ENCODE measurements at regions not wholly inside any gene's neighbourhood (a gene's known extent, or its start where the extent isn't known, plus 50 kb on each side); places are given as distances from the start of the nearest gene placed in this dataset.

DNA sequence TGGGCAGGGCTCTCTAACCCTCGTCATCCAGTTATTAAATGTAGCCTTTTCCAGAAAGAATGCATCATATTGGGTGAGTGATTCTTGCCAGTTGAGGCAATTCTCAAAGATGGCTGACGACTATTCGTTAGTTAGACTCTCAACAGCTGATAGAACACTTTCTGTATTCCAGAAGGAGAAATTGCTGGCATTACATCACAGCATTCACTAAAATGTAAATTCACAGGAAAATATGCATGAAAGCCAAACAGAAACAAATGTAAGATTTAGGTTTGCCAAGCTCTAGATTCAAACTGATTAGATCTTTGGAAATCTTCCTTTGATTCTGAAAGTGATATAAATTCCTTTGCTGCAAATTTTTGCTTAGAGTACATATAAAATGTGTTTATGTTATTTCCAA, 1501.0 kb downstream of the SI start:
- TF ChIP-seq, protein P1, sequence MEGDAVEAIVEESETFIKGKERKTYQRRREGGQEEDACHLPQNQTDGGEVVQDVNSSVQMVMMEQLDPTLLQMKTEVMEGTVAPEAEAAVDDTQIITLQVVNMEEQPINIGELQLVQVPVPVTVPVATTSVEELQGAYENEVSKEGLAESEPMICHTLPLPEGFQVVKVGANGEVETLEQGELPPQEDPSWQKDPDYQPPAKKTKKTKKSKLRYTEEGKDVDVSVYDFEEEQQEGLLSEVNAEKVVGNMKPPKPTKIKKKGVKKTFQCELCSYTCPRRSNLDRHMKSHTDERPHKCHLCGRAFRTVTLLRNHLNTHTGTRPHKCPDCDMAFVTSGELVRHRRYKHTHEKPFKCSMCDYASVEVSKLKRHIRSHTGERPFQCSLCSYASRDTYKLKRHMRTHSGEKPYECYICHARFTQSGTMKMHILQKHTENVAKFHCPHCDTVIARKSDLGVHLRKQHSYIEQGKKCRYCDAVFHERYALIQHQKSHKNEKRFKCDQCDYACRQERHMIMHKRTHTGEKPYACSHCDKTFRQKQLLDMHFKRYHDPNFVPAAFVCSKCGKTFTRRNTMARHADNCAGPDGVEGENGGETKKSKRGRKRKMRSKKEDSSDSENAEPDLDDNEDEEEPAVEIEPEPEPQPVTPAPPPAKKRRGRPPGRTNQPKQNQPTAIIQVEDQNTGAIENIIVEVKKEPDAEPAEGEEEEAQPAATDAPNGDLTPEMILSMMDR (IDR thresholded peaks at IDR 0.05; ENCODE audit: low read depth, low read length, missing control alignments), result no peak
- DNase-seq (ENCODE audit: low read depth), result no peak
- no peak overlapping the region for H3K4me3 ChIP-seq (ENCODE audit: low read depth, low read length)

DNA sequence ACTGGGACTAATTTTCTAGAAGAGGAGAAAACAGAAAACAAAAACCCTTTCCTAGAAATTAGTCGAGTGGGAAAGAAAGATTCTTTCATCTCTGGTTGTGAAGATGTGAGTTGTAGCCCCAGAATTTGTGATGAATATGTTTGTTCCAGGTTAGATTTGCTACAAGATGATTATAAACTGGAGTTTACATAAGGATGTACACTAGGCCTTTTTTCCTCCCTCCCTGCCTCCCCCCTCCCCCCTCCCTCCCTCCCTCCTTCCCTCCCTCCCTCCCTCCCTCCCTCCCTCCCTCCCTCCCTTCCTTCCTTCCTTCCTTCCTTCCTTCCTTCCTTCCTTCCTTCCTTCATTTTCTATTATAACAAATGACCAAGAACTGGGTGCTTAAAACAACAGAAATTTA, 1502.0 kb downstream of the SI start:
- TF ChIP-seq, protein P1 (IDR thresholded peaks at IDR 0.05; ENCODE audit: low read depth, low read length, missing control alignments), result no peak
- no peak overlapping the region for H3K4me3 ChIP-seq (ENCODE audit: low read depth, low read length)
- DNase-seq (ENCODE audit: low read depth), result no peak

DNA sequence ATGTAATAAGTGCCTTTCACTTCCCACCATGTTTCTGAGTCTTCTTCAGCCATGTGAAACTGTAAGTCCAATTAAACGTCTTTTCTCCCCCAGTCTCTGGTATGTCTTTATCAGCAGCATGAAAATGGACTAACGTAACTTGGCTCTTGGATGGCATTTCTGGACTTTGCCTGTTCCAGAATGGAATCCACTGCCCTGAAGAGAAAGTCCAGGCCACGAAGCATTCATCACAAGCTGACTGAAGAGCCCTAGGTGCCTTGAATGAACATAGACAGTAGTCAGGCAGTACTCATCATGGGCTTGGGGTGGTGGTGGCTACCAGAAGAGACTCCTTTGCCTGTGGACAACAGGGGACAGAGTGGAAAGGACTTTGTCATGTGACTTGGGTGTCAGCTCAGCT, 1505.0 kb downstream of the SI start:
- H3K4me3 ChIP-seq (ENCODE audit: low read depth, low read length), result no peak overlapping the region
- TF ChIP-seq, protein P1 (IDR thresholded peaks at IDR 0.05; ENCODE audit: low read depth, low read length, missing control alignments), result no peak
- DNase-seq (ENCODE audit: low read depth), result no peak

DNA sequence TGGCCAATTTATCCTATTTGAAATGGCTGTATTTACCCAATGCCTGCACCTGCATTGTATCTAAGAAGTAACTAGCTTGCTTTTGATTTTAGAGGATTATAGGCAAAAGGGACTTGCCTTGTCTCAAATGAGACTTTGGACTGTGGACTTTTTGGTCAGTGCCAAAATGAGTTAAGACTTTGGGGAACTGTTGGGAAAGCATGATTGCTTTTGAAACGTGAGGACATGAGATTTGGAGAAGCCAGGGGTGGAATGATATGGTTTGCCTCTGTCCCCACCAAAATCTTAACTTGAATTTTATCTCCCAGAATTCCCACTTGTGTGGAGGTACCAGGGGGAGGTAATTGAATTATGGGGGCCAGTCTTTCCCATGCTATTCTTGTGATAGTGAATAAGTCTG, 1505.4 kb downstream of the SI start:
- TF ChIP-seq, protein P1 (IDR thresholded peaks at IDR 0.05; ENCODE audit: low read depth, low read length, missing control alignments), result no peak
- DNase-seq (ENCODE audit: low read depth), result no peak
- no peak overlapping the region for H3K4me3 ChIP-seq (ENCODE audit: low read depth, low read length)

DNA sequence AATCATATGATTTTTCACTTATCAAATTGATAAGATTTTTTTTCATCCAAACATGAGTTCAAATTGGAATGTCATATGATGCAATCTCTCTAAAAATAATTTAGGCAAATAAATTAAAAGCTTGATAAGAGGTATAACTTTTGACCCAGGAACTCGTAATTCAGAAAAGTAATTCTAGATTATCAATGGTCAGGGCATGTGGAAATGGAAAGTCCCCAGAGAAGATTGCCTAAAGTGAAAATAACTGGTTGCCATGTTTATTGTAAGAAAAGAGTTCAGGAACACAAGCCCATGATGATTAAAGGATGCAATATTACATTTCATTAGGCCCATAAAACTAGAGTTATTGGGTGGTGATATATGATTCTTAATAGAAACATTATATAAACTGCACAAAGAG, 1514.8 kb downstream of the SI start:
- H3K4me3 ChIP-seq (ENCODE audit: low read depth, low read length), result no peak overlapping the region
- TF ChIP-seq, protein P1 (IDR thresholded peaks at IDR 0.05; ENCODE audit: low read depth, low read length, missing control alignments), result no peak
- DNase-seq (ENCODE audit: low read depth), result no peak

DNA sequence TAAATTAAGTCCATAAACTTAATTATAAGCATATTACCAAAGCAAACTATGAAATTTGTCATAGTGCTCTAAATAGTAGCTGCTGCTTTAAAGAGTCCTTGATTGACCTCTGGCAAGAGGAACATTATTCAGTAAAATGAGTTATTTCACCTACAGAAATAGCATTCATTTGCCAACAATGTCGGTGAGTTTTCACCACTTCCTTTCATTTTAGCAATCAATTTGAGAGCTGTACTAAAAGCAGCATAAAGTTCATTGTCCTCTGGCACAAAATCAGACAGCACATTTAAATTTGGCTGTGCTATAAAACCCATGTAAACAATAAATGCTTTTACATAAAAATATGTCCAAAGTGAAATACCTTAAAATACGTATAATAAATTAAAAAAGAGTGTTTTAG, 1515.7 kb downstream of the SI start:
- no peak for DNase-seq (ENCODE audit: low read depth)
- TF ChIP-seq, protein P1 (IDR thresholded peaks at IDR 0.05; ENCODE audit: low read depth, low read length, missing control alignments), result no peak
- H3K4me3 ChIP-seq (ENCODE audit: low read depth, low read length), result no peak overlapping the region

DNA sequence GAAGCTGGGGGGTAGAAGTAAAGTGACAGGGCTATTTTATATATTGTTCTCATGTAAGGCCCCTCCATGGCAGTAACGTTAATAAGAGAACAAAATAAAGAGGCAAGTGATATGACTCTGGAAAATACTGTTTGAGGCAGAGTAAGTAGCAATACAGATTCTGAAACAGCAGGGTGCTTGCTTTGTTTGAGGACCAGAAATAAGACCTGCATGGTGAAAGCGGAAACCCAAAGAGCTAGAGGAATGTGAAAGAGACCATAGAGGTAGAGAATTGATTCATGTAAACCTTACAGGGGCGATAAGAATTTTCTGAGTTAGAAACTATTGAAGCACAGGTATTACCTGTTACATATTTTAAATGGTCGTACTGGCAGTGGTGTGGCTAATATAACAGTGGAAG, 1517.1 kb downstream of the SI start:
- H3K4me3 ChIP-seq (ENCODE audit: low read depth, low read length), result no peak overlapping the region
- no peak for DNase-seq (ENCODE audit: low read depth)
- TF ChIP-seq, protein P1 (IDR thresholded peaks at IDR 0.05; ENCODE audit: low read depth, low read length, missing control alignments), result no peak

Data from GM12864 (cell line).